ENCODE measurements at regions not wholly inside any gene's neighbourhood (a gene's known extent, or its start where the extent isn't known, plus 50 kb on each side); places are given as distances from the start of the nearest gene placed in this dataset.
"Not testable (repeated sequence)": the region's sequence is repeated elsewhere in the genome, so short reads cannot be mapped to it uniquely, and the experiment has no call there.

DNA sequence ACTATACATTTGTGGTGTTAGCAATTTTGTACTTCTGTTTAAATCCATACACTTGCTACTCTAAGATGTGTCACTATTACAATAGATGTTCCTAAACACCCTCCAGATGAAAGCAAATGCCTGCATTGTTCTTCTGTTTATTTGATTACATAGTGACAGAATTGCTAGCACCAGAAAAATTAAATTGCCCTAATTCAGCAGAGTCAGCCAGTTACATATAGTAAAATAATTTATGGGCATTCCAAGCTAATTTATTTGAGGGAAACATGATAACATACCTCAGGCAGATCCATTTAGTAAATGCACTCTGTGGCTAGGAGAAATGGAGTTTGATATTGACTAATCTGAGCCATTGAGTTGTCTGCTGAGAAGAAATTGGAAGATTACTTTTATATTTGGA, 347.1 kb upstream of the FSIP2 start:
- no peak for TF ChIP-seq CTCF (IDR thresholded peaks at IDR 0.05; ENCODE audit: low read depth, low read length, missing control alignments)
- in situ Hi-C loops (cut with HindIII; ENCODE audit: low sequenced_read_pairs), result no loop called here
- no peak for DNase-seq (ENCODE audit: low read depth)
- H3K4me3 ChIP-seq (ENCODE audit: low read depth, low read length), result no peak overlapping the region

DNA sequence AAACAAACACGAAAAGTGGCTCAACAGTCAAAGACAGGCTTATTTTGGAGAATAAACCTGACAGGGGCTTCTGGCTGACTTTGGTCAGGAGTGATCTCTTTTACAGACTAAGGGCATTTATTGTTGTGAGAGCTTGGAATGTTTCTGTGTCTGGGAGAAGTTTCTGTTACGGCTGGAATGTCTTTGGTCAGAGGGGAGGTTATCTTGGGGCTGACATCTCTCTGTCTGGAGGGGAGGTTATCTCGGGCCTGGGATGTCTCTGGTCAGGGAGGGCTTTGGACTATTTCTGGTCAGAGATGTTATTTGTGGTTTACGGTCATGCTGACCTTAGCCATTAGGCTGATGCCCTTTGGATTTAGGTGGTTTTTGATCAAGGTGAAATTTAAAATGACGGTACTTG, 345.5 kb upstream of the FSIP2 start:
- no peak for DNase-seq (ENCODE audit: low read depth)
- in situ Hi-C loops (cut with HindIII; ENCODE audit: low sequenced_read_pairs), result no loop called here
- no peak for TF ChIP-seq CTCF (IDR thresholded peaks at IDR 0.05; ENCODE audit: low read depth, low read length, missing control alignments)

GRCh38 chr2:185402474-185402873, 336.1 kb upstream of the FSIP2 start:
- TF ChIP-seq CTCF (IDR thresholded peaks at IDR 0.05; ENCODE audit: low read depth, low read length, missing control alignments), result no peak
- DNase-seq (ENCODE audit: low read depth), result no peak
- in situ Hi-C loops (cut with HindIII; ENCODE audit: low sequenced_read_pairs), result no loop called here
- no peak overlapping the region for H3K4me3 ChIP-seq (ENCODE audit: low read depth, low read length)

More for the DNA sequence above, 345.5 kb upstream of the FSIP2 start:
- no peak overlapping the region for H3K4me3 ChIP-seq (ENCODE audit: low read depth, low read length)

GRCh38 chr2:185404578-185404977, 334.0 kb upstream of the FSIP2 start:
- TF ChIP-seq CTCF (IDR thresholded peaks at IDR 0.05; ENCODE audit: low read depth, low read length, missing control alignments), result no peak
- H3K4me3 ChIP-seq (ENCODE audit: low read depth, low read length), result no peak overlapping the region
- no peak for DNase-seq (ENCODE audit: low read depth)
- in situ Hi-C loops (cut with HindIII; ENCODE audit: low sequenced_read_pairs), result no loop called here

- H3K4me3 ChIP-seq (ENCODE audit: low read depth, low read length), result no peak overlapping the region
- in situ Hi-C loops (cut with HindIII; ENCODE audit: low sequenced_read_pairs), result no loop called here
- DNase-seq (ENCODE audit: low read depth), result peak; percentile 45
- no peak for TF ChIP-seq CTCF (IDR thresholded peaks at IDR 0.05; ENCODE audit: low read depth, low read length, missing control alignments)
These were observed 321.5 kb upstream of the FSIP2 start for GRCh38 chr2:185417111-185417510.

DNA sequence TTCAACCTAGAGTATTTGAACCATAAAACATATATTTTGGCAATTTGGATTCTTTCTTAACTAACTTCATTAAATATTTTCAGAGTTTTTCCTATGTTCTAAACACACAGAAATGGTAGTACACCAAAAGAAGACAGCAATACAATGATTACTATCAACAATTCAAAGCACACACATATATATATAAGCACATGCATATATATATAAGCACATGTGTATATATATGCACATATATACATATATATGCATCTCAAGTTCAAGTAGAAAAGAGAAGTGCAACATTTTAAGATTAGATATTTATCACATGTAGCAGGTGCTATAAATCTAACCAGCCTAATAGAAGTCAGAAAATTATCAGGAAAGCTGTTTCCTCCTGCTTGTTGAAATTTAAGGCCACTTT, 320.9 kb upstream of the FSIP2 start:
- in situ Hi-C loops (cut with HindIII; ENCODE audit: low sequenced_read_pairs), result no loop called here
- DNase-seq (ENCODE audit: low read depth), result no peak
- no peak overlapping the region for H3K4me3 ChIP-seq (ENCODE audit: low read depth, low read length)
- TF ChIP-seq CTCF (IDR thresholded peaks at IDR 0.05; ENCODE audit: low read depth, low read length, missing control alignments), result no peak

DNA sequence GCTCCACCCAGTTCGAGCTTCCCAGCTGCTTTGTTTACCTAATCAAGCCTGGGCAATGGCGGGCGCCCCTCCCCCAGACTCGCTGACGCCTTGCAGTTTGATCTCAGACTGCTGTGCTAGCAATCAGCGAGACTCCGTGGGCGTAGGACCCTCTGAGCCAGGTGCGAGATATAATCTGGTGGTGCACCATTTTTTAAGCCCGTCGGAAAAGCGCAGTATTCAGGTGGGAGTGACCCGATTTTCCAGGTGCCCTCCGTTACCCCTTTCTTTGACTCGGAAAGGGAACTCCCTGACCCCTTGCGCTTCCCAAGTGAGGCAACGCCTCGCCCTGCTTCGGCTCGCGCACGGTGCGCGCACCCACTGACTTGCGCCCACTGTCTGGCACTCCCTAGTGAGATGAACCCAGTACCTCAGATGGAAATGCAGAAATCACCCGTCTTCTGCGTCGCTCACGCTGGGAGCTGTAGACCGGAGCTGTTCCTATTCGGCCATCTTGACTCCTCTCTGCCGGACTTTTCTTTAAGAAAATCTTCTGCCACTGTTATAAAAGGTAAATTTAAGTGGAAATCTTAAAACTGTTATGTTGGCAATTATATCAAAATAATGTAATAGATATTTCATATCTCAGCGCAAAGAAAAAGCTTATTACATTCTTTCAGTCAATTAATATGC, 313.5 kb upstream of the FSIP2 start:
- in situ Hi-C loops (cut with HindIII; ENCODE audit: low sequenced_read_pairs); H3K4me3 ChIP-seq (ENCODE audit: low read depth, low read length); DNase-seq (ENCODE audit: low read depth): not testable (repeated sequence)

All from astrocyte of the cerebellum (primary cell).